BE2C (cell line): ENCODE measurements at regions not wholly inside any gene's neighbourhood (a gene's known extent, or its start where the extent isn't known, plus 50 kb on each side); places are given as distances from the start of the nearest gene placed in this dataset.

Experiments
- DNase-seq: peaks from one replicate; pipeline ENCODE4 v3.0.0-alpha.2; 2020
- H3K27me3 ChIP-seq: fragments of 250-450 bp; sonication (Bioruptor Pico); 2 replicates; pipeline ENCODE4 v1.5.1; 2020; ENCODE audit warnings: mild to moderate bottlenecking
- H3K36me3 ChIP-seq: fragments of 250-450 bp; sonication (Bioruptor Pico); 2 replicates; pipeline ENCODE4 v1.5.1; 2020; ENCODE audit warnings: mild to moderate bottlenecking
- H3K4me1 ChIP-seq: fragments of 250-450 bp; sonication (Bioruptor Pico); 2 replicates; pipeline ENCODE4 v1.5.1; 2020
- H3K4me3 ChIP-seq: 2 replicates; pipeline ENCODE4 v1.5.1; 2011; ENCODE audit warnings: low read depth, low read length
- H3K9me3 ChIP-seq: fragments of 250-450 bp; sonication (Bioruptor Pico); 2 replicates; pipeline ENCODE4 v1.5.1; 2020
- CTCF ChIP-seq: IDR thresholded peaks from 2 replicates; pipeline ENCODE4 v1.5.1; 2012; ENCODE audit warnings: mild to moderate bottlenecking, low read depth, low read length

GRCh38 chr1:2918441-2918840 lies 102.8 kb upstream of the ACTRT2 start:
- DNase-seq = no peak
- no peaks in the 10 kb centered on the region; the same call in 1 of the 2 replicates for H3K27me3 ChIP-seq
- no peaks in the 10 kb centered on the region for H3K9me3 ChIP-seq
- H3K4me1 ChIP-seq = no peaks in the 10 kb centered on the region
- H3K4me3 ChIP-seq = no peak overlapping the region
- H3K36me3 ChIP-seq = no peaks in the 10 kb centered on the region
- no peak for TF ChIP-seq CTCF

DNA sequence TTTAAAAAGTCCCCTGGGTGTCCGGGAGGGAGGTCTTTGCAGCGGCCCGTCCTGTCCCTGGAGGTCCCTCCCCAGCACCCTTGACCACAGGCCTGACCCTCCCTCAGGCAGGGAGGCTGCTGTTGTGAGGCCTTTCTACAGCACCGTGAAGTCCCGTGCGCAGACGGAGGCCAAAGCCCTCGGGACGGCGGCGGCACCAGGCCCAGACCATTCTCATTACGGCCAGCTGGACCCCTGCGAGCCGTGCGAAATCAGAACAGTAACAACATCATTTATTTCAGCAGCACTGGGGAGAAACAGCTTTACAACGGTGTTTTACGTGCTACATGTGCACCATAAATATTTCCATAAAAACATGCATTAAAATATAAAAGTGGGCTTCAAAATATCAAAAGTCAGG lies 101.4 kb upstream of the ACTRT2 start:
- Histone ChIP-seq H3K27me3 (no peaks in the 10 kb centered on the region; the same call in 1 of the 2 replicates), H3K36me3 (no peaks in the 10 kb centered on the region), H3K9me3 (no peaks in the 10 kb centered on the region), H3K4me1 (no peaks in the 10 kb centered on the region), H3K4me3 (no peak overlapping the region)
- no peak for DNase-seq
- no peak for TF ChIP-seq CTCF

DNA sequence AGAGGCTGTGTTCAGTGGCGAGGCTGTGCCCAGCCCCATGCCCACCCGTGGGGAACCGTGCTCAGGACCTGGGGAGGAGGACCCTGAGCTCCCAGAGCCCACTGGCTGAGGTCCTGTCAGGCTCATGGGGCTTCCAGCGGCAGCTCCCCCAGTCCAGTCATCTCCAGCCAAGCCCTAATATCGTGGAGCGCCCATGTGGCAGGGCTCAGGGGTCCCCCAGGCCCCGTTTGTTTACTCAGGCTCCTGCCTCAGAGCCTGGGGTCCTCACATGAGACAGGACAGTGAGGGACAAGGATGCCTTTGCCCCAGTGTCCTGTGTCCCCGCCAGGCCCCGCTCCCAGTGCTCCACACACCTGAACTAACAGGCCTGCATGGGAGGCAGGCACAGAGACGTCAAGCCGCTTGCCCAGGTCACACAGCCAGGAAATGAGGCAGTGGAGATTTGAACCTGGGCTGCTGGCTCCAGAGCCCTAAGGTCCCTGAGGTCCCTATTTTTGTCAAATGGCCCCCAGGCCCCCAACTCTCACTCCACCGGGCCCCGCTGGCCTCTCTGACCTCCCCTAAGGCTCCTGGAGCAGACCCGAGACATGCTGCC lies 100.7 kb upstream of the ACTRT2 start:
- no peaks in the 10 kb centered on the region for H3K9me3 ChIP-seq
- no peaks in the 10 kb centered on the region for H3K4me1 ChIP-seq
- no peak for DNase-seq
- no peaks in the 10 kb centered on the region; the same call in 1 of the 2 replicates for H3K27me3 ChIP-seq
- H3K36me3 ChIP-seq = no peaks in the 10 kb centered on the region
- TF ChIP-seq CTCF = no peak
- no peak overlapping the region for H3K4me3 ChIP-seq

DNA sequence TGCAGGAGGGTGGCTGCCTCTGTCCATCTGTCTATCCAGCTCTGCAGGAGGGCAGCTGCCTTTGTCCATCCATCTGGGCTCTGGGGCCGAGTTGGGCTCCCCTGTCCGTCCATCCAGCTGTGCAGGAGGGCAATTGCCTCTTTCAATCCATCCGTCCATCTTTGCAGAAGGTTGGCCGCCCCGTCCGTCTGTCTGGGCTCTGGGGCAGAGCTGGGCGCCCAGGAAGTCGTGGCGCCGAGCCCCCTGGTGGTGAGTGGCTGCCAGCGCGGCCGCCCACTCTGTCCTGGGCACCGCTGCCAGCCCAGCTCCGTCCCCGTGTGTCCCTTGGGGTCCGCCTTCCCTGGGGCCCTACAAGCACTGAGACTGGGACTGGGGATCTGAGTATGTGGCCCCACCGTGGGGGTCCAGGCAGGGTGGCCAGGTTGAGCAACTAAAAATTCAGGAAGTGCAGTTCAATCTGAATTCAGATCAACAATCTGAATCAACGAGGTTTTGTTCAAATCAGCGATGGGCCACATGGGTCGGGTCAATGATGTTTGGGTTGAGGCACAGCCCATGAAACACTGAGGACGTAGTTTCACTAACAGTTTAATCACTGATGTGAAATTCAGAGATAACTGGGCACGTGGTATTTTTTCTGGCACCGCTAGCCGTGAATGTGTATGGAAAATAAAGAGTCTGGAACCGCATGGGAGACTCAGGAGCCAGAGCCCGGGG lies 99.1 kb upstream of the ACTRT2 start:
- no peaks in the 10 kb centered on the region for H3K4me1 ChIP-seq
- no peak for DNase-seq
- peak; percentile 41 for TF ChIP-seq CTCF
- H3K4me3 ChIP-seq = no peak overlapping the region
- H3K36me3 ChIP-seq = no peaks in the 10 kb centered on the region
- no peaks in the 10 kb centered on the region; the same call in 1 of the 2 replicates for H3K27me3 ChIP-seq
- H3K9me3 ChIP-seq = no peaks in the 10 kb centered on the region

DNA sequence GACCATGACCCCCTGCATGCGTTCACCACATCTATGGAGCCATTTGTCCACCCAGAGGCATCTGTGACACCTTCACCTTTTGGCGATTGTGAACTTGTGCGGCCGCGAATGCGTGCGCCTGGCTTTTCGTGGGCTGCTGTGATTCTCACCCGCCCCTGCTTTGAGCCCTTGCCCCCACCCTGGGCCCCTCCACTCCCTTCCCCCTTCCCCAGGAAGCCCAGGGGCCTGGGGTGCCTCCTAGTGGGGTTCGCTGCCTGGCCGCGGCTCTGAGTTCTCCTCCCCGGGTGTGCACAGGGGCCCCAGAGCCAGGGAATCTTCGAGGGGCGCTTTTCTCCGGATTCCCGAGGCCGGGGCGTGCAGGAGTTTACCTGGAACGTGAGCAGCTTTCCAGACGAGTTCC lies 97.9 kb upstream of the ACTRT2 start:
- no peak for DNase-seq
- H3K9me3 ChIP-seq = no peaks in the 10 kb centered on the region
- no peak for TF ChIP-seq CTCF
- peaks cover 12% of the 10 kb centered on the region for H3K27me3 ChIP-seq
- H3K4me1 ChIP-seq = no peaks in the 10 kb centered on the region
- no peak overlapping the region for H3K4me3 ChIP-seq
- H3K36me3 ChIP-seq = no peaks in the 10 kb centered on the region

- H3K27me3 ChIP-seq = peaks cover 30% of the 10 kb centered on the region
- H3K36me3 ChIP-seq = no peaks in the 10 kb centered on the region
- no peaks in the 10 kb centered on the region for H3K4me1 ChIP-seq
- TF ChIP-seq CTCF = no peak
- DNase-seq = no peak
- no peaks in the 10 kb centered on the region for H3K9me3 ChIP-seq
- H3K4me3 ChIP-seq = no peak overlapping the region
Observed at GRCh38 chr1:2925291-2925690, 96.0 kb upstream of the ACTRT2 start.
